CD4-positive, alpha-beta memory T cell (primary cell): ENCODE measurements at regions not wholly inside any gene's neighbourhood (a gene's known extent, or its start where the extent isn't known, plus 50 kb on each side); places are given as distances from the start of the nearest gene placed in this dataset.

Experiments
- CTCF ChIA-PET: fragments of 350-600 bp; sonication (Branson Sonifier 250); formaldehyde crosslinking; loops from one replicate; lab custom pipeline; 2021; ENCODE audit warnings: inconsistent platforms; ENCODE audit not compliant: partially characterized antibody; lab: Charles Lee
- POLR2A ChIA-PET: fragments of 350-600 bp; sonication (Branson Sonifier 250); formaldehyde crosslinking; loops from one replicate; lab custom pipeline; 2021; ENCODE audit not compliant: partially characterized antibody; lab: Charles Lee
- DNase-seq, 5 donors: peaks; one replicate each; pipeline versions ENCODE4 v3.0.0 to v3.0.0-alpha.2; 2020 to 2022; ENCODE audit warnings: mixed read lengths in 1 of 5
- H3K27ac ChIP-seq: one replicate; pipeline ENCODE4 v1.7.0; 2013; ENCODE audit warnings: low read depth, low read length
- H3K27me3 ChIP-seq: 2 replicates; pipeline ENCODE4 v1.7.0; 2013; ENCODE audit warnings: mild to moderate bottlenecking, low read length, moderate library complexity; ENCODE audit not compliant: insufficient read depth
- H3K36me3 ChIP-seq: 2 replicates; pipeline ENCODE4 v1.7.0; 2013; ENCODE audit warnings: mild to moderate bottlenecking, low read length, moderate library complexity; ENCODE audit not compliant: insufficient read depth
- H3K4me1 ChIP-seq: 2 replicates; pipeline ENCODE4 v1.7.0; 2013; ENCODE audit warnings: mild to moderate bottlenecking, low read length, moderate library complexity; ENCODE audit not compliant: insufficient read depth
- H3K4me3 ChIP-seq, 2 donors: one replicate each; pipeline ENCODE4 v1.7.0; 2013; ENCODE audit warnings: low read length in 2 of 2, mild to moderate bottlenecking in 1 of 2
- H3K9me3 ChIP-seq, 2 donors: one replicate each; pipeline ENCODE4 v1.7.0; 2013; ENCODE audit warnings: low read length in 2 of 2, control low read depth in 1 of 2; ENCODE audit not compliant: control insufficient read depth in 1 of 2
- H3K27ac Mint-ChIP-seq, 7 donors: one replicate each; pipeline ENCODE4 v1.8.0; 2020 to 2021; ENCODE audit warnings: mixed read lengths in 7 of 7, mild to moderate bottlenecking in 6 of 7, inconsistent platforms in 3 of 7, moderate library complexity in 3 of 7
- H3K27me3 Mint-ChIP-seq, 2 donors: one replicate each; pipeline ENCODE4 v1.8.0; 2020 to 2021; ENCODE audit warnings: mixed read lengths in 2 of 2
- H3K36me3 Mint-ChIP-seq, 2 donors: one replicate each; pipeline ENCODE4 v1.8.0; 2020 to 2021; ENCODE audit warnings: mixed read lengths in 2 of 2, inconsistent platforms in 1 of 2, mild to moderate bottlenecking in 1 of 2
- H3K4me1 Mint-ChIP-seq, 4 donors: one replicate each; pipeline ENCODE4 v1.8.0; 2020 to 2021; ENCODE audit warnings: mixed read lengths in 4 of 4, mild to moderate bottlenecking in 1 of 4
- H3K4me3 Mint-ChIP-seq, 8 donors: one replicate each; pipeline ENCODE4 v1.8.0; 2020 to 2021; ENCODE audit warnings: mixed read lengths in 8 of 8, mild to moderate bottlenecking in 7 of 8, moderate library complexity in 6 of 8, inconsistent platforms in 3 of 8
- H3K9me3 Mint-ChIP-seq, 8 donors: one replicate each; pipeline ENCODE4 v1.8.0; 2020 to 2021; ENCODE audit warnings: mixed read lengths in 8 of 8, mild to moderate bottlenecking in 5 of 8, inconsistent platforms in 3 of 8, moderate library complexity in 1 of 8
- intact Hi-C: fragments of 100-400 bp; cut with micrococcal nuclease; formaldehyde crosslinking; loops from one replicate; pipeline ENCODE4 v1.15.1; 2023

GRCh38 chr7:120168066-120168465 is 104.9 kb upstream of the KCND2 start:
- H3K27me3 ChIP-seq = no peaks in the 10 kb centered on the region
- no peaks in the 10 kb centered on the region for H3K27me3 Mint-ChIP-seq
- H3K36me3 ChIP-seq = no peaks in the 10 kb centered on the region
- peaks cover 0 to 18% (median 6%) of the 10 kb centered on the region in 8 donors for H3K9me3 Mint-ChIP-seq
- H3K4me3 ChIP-seq = no peak overlapping the region
- H3K27ac Mint-ChIP-seq = no peak overlapping the region
- no peak overlapping the region for H3K4me3 Mint-ChIP-seq
- intact Hi-C loops = no loop called here
- no peaks in the 10 kb centered on the region for H3K4me1 Mint-ChIP-seq
- no peaks in the 10 kb centered on the region for H3K36me3 Mint-ChIP-seq
- no peak for DNase-seq
- H3K27ac ChIP-seq = no peak overlapping the region
- CTCF ChIA-PET = no interaction called here
- H3K9me3 ChIP-seq = no peaks in the 10 kb centered on the region
- H3K4me1 ChIP-seq = no peaks in the 10 kb centered on the region
- POLR2A ChIA-PET = no interaction called here

GRCh38 chr7:120169996-120170783 is 102.8 kb upstream of the KCND2 start:
- no peak for DNase-seq
- H3K27ac Mint-ChIP-seq = no peak overlapping the region
- no peaks in the 10 kb centered on the region for H3K27me3 Mint-ChIP-seq
- Histone ChIP-seq H3K9me3 (no peaks in the 10 kb centered on the region), H3K27me3 (no peaks in the 10 kb centered on the region), H3K27ac (no peak overlapping the region), H3K4me3 (no peak overlapping the region), H3K4me1 (no peaks in the 10 kb centered on the region), H3K36me3 (no peaks in the 10 kb centered on the region)
- H3K36me3 Mint-ChIP-seq = no peaks in the 10 kb centered on the region
- H3K4me1 Mint-ChIP-seq = no peaks in the 10 kb centered on the region
- CTCF ChIA-PET = no interaction called here
- POLR2A ChIA-PET = no interaction called here
- intact Hi-C loops = no loop called here
- H3K9me3 Mint-ChIP-seq = peaks cover 0 to 18% (median 4%) of the 10 kb centered on the region in 8 donors
- H3K4me3 Mint-ChIP-seq = no peak overlapping the region

DNA sequence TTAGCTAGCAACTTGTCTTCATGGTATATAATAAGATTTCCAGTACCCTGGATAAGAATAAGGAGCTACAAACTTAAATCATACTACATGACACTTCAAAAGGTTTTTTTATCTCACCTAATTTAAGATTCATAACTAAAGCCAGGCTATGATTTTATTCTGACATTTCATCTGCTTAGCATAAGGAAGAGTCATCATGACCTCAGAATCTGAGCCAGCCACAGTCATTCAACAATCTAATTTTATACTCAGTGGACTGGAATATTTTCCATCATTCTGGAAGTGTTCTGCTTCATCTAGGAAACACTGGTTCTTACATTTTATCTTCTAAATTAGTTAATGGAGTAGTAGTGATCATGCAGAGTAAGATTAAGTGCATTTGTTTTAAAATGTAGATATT is 102.1 kb upstream of the KCND2 start:
- Histone ChIP-seq H3K9me3 (no peaks in the 10 kb centered on the region), H3K4me3 (no peak overlapping the region), H3K27me3 (no peaks in the 10 kb centered on the region), H3K27ac (no peak overlapping the region), H3K4me1 (no peaks in the 10 kb centered on the region), H3K36me3 (no peaks in the 10 kb centered on the region)
- Mint-ChIP-seq H3K27me3 (no peaks in the 10 kb centered on the region), H3K4me3 (no peak overlapping the region), H3K27ac (no peak overlapping the region), H3K36me3 (no peaks in the 10 kb centered on the region), H3K4me1 (no peaks in the 10 kb centered on the region), H3K9me3 (peaks cover 0 to 18% (median 4%) of the 10 kb centered on the region in 8 donors)
- DNase-seq = no peak
- intact Hi-C loops = no loop called here
- ChIA-PET POLR2A (no interaction called here), CTCF (no interaction called here)

- no peaks in the 10 kb centered on the region for H3K4me1 Mint-ChIP-seq
- peaks cover 0 to 18% (median 4%) of the 10 kb centered on the region in 8 donors for H3K9me3 Mint-ChIP-seq
- DNase-seq = no peak
- Histone ChIP-seq H3K27ac (no peak overlapping the region), H3K27me3 (no peaks in the 10 kb centered on the region), H3K4me3 (no peak overlapping the region), H3K9me3 (no peaks in the 10 kb centered on the region), H3K36me3 (no peaks in the 10 kb centered on the region), H3K4me1 (no peaks in the 10 kb centered on the region)
- CTCF ChIA-PET = no interaction called here
- POLR2A ChIA-PET = no interaction called here
- no peaks in the 10 kb centered on the region for H3K36me3 Mint-ChIP-seq
- no peak overlapping the region for H3K4me3 Mint-ChIP-seq
- intact Hi-C loops = no loop called here
- H3K27me3 Mint-ChIP-seq = no peaks in the 10 kb centered on the region
- H3K27ac Mint-ChIP-seq = no peak overlapping the region
Observed at GRCh38 chr7:120171406-120171805, 101.6 kb upstream of the KCND2 start.

GRCh38 chr7:120180221-120180620 is 92.8 kb upstream of the KCND2 start:
- H3K27me3 ChIP-seq = no peaks in the 10 kb centered on the region
- H3K27ac ChIP-seq = no peak overlapping the region
- H3K27me3 Mint-ChIP-seq = no peaks in the 10 kb centered on the region
- CTCF ChIA-PET = no interaction called here
- H3K36me3 ChIP-seq = no peaks in the 10 kb centered on the region
- H3K4me3 ChIP-seq = no peak overlapping the region
- H3K9me3 ChIP-seq = no peaks in the 10 kb centered on the region
- H3K4me1 Mint-ChIP-seq = no peaks in the 10 kb centered on the region
- H3K9me3 Mint-ChIP-seq = peaks cover 0 to 22% (median 12%) of the 10 kb centered on the region in 8 donors
- H3K4me1 ChIP-seq = no peaks in the 10 kb centered on the region
- no peaks in the 10 kb centered on the region for H3K36me3 Mint-ChIP-seq
- POLR2A ChIA-PET = no interaction called here
- no peak overlapping the region for H3K27ac Mint-ChIP-seq
- DNase-seq = no peak
- H3K4me3 Mint-ChIP-seq = no peak overlapping the region
- intact Hi-C loops = no loop called here

GRCh38 chr7:120181499-120181898 is 91.5 kb upstream of the KCND2 start:
- POLR2A ChIA-PET = no interaction called here
- Mint-ChIP-seq H3K9me3 (peaks cover 0 to 22% (median 12%) of the 10 kb centered on the region in 8 donors), H3K4me1 (no peaks in the 10 kb centered on the region), H3K36me3 (no peaks in the 10 kb centered on the region), H3K27ac (no peak overlapping the region), H3K4me3 (no peak overlapping the region), H3K27me3 (no peaks in the 10 kb centered on the region)
- Histone ChIP-seq H3K9me3 (no peaks in the 10 kb centered on the region), H3K4me3 (no peak overlapping the region), H3K27me3 (no peaks in the 10 kb centered on the region), H3K36me3 (no peaks in the 10 kb centered on the region), H3K4me1 (no peaks in the 10 kb centered on the region), H3K27ac (no peak overlapping the region)
- intact Hi-C loops = no loop called here
- CTCF ChIA-PET = no interaction called here
- DNase-seq = no peak

GRCh38 chr7:120184866-120185265 is 88.1 kb upstream of the KCND2 start:
- Mint-ChIP-seq H3K9me3 (peaks cover 0 to 20% (median 8%) of the 10 kb centered on the region in 8 donors), H3K27ac (no peak overlapping the region), H3K4me1 (no peaks in the 10 kb centered on the region), H3K36me3 (no peaks in the 10 kb centered on the region), H3K27me3 (no peaks in the 10 kb centered on the region), H3K4me3 (no peak overlapping the region)
- H3K36me3 ChIP-seq = no peaks in the 10 kb centered on the region
- no peaks in the 10 kb centered on the region for H3K27me3 ChIP-seq
- H3K9me3 ChIP-seq = no peaks in the 10 kb centered on the region
- no peak overlapping the region for H3K4me3 ChIP-seq
- CTCF ChIA-PET = interaction anchor here (0.7 kb wide), 1 partner anchor 8 kb away, joined by 3 read pairs; no protein-coding TSS in a partner anchor
- intact Hi-C loops = no loop called here
- no peak overlapping the region for H3K27ac ChIP-seq
- no peaks in the 10 kb centered on the region for H3K4me1 ChIP-seq
- POLR2A ChIA-PET = no interaction called here
- no peak for DNase-seq
